ENCODE measurements at regions not wholly inside any gene's neighbourhood (a gene's known extent, or its start where the extent isn't known, plus 50 kb on each side); places are given as distances from the start of the nearest gene placed in this dataset.

DNA sequence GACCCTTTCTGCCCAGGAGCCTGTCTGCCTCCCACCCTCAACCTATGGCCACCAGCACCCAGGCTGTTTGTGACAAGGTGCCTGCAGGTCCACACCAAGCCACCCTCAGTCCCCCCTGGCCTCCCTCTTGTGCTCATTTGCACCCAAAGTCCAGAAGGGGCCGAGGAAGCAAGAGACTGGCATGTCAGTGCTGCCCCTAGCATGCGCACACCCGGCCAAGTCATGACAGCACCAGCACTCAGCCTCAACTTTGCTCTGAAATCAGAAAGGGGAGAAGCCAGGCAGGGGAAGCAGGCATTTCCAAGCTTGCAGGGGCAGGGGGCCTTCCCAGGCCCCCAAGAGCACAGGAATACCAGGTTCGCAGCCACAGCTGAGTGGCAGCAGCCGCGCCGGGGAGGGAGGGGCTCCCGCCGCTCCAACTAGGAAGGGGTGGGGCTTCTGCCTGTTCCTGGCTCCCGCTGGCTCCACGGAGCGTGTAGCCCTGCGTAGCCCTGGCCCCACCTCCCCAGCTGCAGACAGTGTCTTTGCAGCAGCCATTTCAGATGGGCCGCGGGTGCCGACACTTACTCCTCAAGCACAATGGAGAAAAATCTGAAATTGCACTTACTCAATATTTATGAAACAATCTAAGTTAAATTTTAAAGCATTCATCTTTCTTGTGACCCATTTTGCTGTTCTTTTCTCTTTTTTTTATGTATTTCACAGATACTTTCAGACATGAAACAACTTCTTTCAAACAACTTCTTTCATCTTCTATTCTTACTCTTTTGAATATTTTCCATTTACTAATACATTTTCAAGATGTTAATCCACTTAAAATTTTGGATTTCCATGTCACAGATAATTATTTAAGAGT, 54.9 kb upstream of the ABCB5 start:
- H3K4me1 ChIP-seq (ENCODE audit: control insufficient read depth in 1 of 2, extremely low read depth in 1 of 2, insufficient read depth in 2 of 2, low read length in 2 of 2) = no peaks in the 10 kb centered on the region

DNA sequence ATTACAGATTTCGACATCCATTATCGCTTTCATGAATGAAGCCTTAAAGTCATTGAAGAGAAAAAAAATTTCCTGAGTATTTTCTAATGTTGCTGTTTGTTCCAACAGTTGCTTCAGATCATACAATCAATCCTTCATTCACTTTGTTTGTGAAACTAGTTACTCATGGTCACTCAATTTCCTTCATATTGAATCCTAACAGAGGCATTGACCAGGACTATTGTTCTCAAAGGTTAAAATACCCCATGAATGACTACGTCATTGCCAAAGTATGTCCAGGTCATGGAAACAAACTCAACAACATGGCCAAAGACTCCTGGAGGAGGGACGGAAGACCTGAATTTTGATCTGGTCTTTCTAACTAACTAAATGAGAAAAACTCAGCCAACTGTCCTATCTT, 54.0 kb upstream of the ABCB5 start:
- Histone ChIP-seq H3K9me3 (no peaks in the 10 kb centered on the region), H3K27me3 (replicated peaks in 1 of 2; ENCODE audit: control insufficient read depth in 2 of 2, extremely low read depth in 1 of 2, insufficient read depth in 2 of 2, low read length in 1 of 2) (no peaks in the 10 kb centered on the region), H3K27ac (ENCODE audit: low read length) (no peak overlapping the region), H3K36me3 (ENCODE audit: control insufficient read depth in 2 of 2, extremely low read depth in 1 of 2, insufficient read depth in 1 of 2, low read length in 1 of 2) (no peaks in the 10 kb centered on the region), H3K4me1 (ENCODE audit: control insufficient read depth in 1 of 2, extremely low read depth in 1 of 2, insufficient read depth in 2 of 2, low read length in 2 of 2) (no peaks in the 10 kb centered on the region), H3K4me3 (ENCODE audit: control insufficient read depth in 1 of 2, extremely low read depth in 1 of 2, low read length in 1 of 2) (no peak overlapping the region)
- no peak overlapping the region for H3K27ac Mint-ChIP-seq
- DNase-seq (no peak), ATAC-seq (replicated peaks in 1 of 4) (no peak)
- POLR2A ChIA-PET = no interaction called here
- no CpG with 5 or more reads among the region's 4 CpGs for WGBS (ENCODE audit: insufficient coverage)
- H3K4me1 Mint-ChIP-seq = no peaks in the 10 kb centered on the region
- CTCF ChIA-PET = no interaction called here
- no peaks in the 10 kb centered on the region for H3K9me3 Mint-ChIP-seq
- H3K27me3 Mint-ChIP-seq = no peaks in the 10 kb centered on the region
- H3K36me3 Mint-ChIP-seq = no peaks in the 10 kb centered on the region
- H3K4me3 Mint-ChIP-seq = no peak overlapping the region

More for the DNA sequence above, 54.9 kb upstream of the ABCB5 start:
- ATAC-seq (replicated peaks in 1 of 4) (no peak), DNase-seq (no peak)
- Mint-ChIP-seq H3K4me1 (no peaks in the 10 kb centered on the region), H3K36me3 (no peaks in the 10 kb centered on the region), H3K4me3 (no peak overlapping the region), H3K9me3 (no peaks in the 10 kb centered on the region), H3K27me3 (no peaks in the 10 kb centered on the region), H3K27ac (no peak overlapping the region)
- no peaks in the 10 kb centered on the region for H3K36me3 ChIP-seq (ENCODE audit: control insufficient read depth in 2 of 2, extremely low read depth in 1 of 2, insufficient read depth in 1 of 2, low read length in 1 of 2)
- no peak overlapping the region for H3K4me3 ChIP-seq (ENCODE audit: control insufficient read depth in 1 of 2, extremely low read depth in 1 of 2, low read length in 1 of 2)
- WGBS (ENCODE audit: insufficient coverage) = 68% methylated on average over 7 of the region's 16 CpGs
- ChIA-PET CTCF (no interaction called here), POLR2A (no interaction called here)
- no peaks in the 10 kb centered on the region for H3K9me3 ChIP-seq
- H3K27ac ChIP-seq (ENCODE audit: low read length) = no peak overlapping the region
- H3K27me3 ChIP-seq (replicated peaks in 1 of 2; ENCODE audit: control insufficient read depth in 2 of 2, extremely low read depth in 1 of 2, insufficient read depth in 2 of 2, low read length in 1 of 2) = no peaks in the 10 kb centered on the region

DNA sequence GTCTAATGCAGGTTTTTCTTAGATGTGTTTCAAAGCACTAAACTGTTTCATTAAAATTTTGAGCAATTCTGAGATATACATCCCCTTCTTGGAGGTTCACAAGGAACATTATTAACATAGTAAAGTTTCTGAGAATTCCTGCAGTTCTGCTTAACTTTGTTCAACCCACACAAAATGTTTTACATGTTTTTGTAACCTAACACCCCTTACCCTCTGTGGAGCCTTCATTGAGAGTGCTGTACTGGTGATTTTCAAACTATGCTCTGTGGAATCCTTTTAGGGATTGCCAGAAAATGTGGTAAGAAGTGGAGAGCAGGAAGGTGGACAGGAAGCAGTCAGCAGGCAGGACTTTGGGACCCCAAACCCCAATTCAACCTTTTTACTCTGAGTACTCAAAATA, 53.6 kb upstream of the ABCB5 start:
- H3K4me3 ChIP-seq (ENCODE audit: control insufficient read depth in 1 of 2, extremely low read depth in 1 of 2, low read length in 1 of 2) = no peak overlapping the region
- ChIA-PET CTCF (no interaction called here), POLR2A (no interaction called here)
- Mint-ChIP-seq H3K27me3 (no peaks in the 10 kb centered on the region), H3K4me1 (no peaks in the 10 kb centered on the region), H3K36me3 (no peaks in the 10 kb centered on the region), H3K4me3 (no peak overlapping the region), H3K9me3 (peaks cover 0 to under 1% (median 0%) of the 10 kb centered on the region in 3 donors), H3K27ac (no peak overlapping the region)
- no peak for DNase-seq
- H3K4me1 ChIP-seq (ENCODE audit: control insufficient read depth in 1 of 2, extremely low read depth in 1 of 2, insufficient read depth in 2 of 2, low read length in 2 of 2) = no peaks in the 10 kb centered on the region
- H3K36me3 ChIP-seq (ENCODE audit: control insufficient read depth in 2 of 2, extremely low read depth in 1 of 2, insufficient read depth in 1 of 2, low read length in 1 of 2) = no peaks in the 10 kb centered on the region
- H3K9me3 ChIP-seq = no peaks in the 10 kb centered on the region
- ATAC-seq (replicated peaks in 1 of 4) = no peak
- H3K27ac ChIP-seq (ENCODE audit: low read length) = no peak overlapping the region
- H3K27me3 ChIP-seq (replicated peaks in 1 of 2; ENCODE audit: control insufficient read depth in 2 of 2, extremely low read depth in 1 of 2, insufficient read depth in 2 of 2, low read length in 1 of 2) = no peaks in the 10 kb centered on the region

DNA sequence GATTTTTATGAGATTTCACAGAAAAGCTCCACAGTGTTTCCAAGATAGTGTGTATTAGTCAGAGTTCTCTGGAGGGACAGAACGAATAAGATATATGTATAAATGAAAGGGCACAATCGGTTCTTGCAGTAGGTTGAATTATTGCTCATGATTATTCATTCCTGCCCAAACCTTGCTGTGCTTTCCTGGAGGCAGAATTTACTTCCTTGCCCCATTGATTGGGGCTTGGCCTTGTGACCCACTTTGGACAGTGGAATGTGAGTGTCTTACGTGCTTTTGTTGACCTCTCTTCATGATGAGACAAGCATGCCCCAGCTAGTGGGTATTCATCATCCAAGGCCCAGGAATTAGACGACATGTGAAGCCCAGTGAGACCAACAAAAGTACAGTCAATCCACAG, 53.0 kb upstream of the ABCB5 start:
- 73% methylated on average over 2 of the region's 4 CpGs for WGBS (ENCODE audit: insufficient coverage)
- Histone ChIP-seq H3K27ac (ENCODE audit: low read length) (no peak overlapping the region), H3K4me1 (ENCODE audit: control insufficient read depth in 1 of 2, extremely low read depth in 1 of 2, insufficient read depth in 2 of 2, low read length in 2 of 2) (no peaks in the 10 kb centered on the region), H3K4me3 (ENCODE audit: control insufficient read depth in 1 of 2, extremely low read depth in 1 of 2, low read length in 1 of 2) (no peak overlapping the region), H3K27me3 (replicated peaks in 1 of 2; ENCODE audit: control insufficient read depth in 2 of 2, extremely low read depth in 1 of 2, insufficient read depth in 2 of 2, low read length in 1 of 2) (no peaks in the 10 kb centered on the region), H3K36me3 (ENCODE audit: control insufficient read depth in 2 of 2, extremely low read depth in 1 of 2, insufficient read depth in 1 of 2, low read length in 1 of 2) (no peaks in the 10 kb centered on the region), H3K9me3 (no peaks in the 10 kb centered on the region)
- ATAC-seq (replicated peaks in 1 of 4) (no peak), DNase-seq (no peak)
- Mint-ChIP-seq H3K4me3 (no peak overlapping the region), H3K36me3 (no peaks in the 10 kb centered on the region), H3K4me1 (no peaks in the 10 kb centered on the region), H3K27me3 (no peaks in the 10 kb centered on the region), H3K27ac (no peak overlapping the region), H3K9me3 (peaks cover 0 to 3% (median 0%) of the 10 kb centered on the region in 3 donors)
- ChIA-PET CTCF (no interaction called here), POLR2A (no interaction called here)
